HCT116 (cell line): ENCODE measurements at regions not wholly inside any gene's neighbourhood (a gene's known extent, or its start where the extent isn't known, plus 50 kb on each side); places are given as distances from the start of the nearest gene placed in this dataset.

Experiments used
- ATAC-seq: fragments of 200-7000 bp; cut with Tn5 transposase; 2 replicates; pipeline ENCODE4 v1.9.1; 2020; ENCODE audit warnings: mild to moderate bottlenecking, moderate library complexity
- BruUV-seq: library from RNA; stranded (reverse); fragments of 400-500 nt; replicated peaks from 2 replicates; lab custom pipeline; 2021; lab: Mats Ljungman, UMichigan
- CTCF ChIA-PET: fragments of 300-600 bp; sonication (Branson Sonifier 250); formaldehyde crosslinking; loops from one replicate; lab custom pipeline; 2021; ENCODE audit warnings: antibody characterized with exemption; lab: Charles Lee
- POLR2A ChIA-PET: fragments of 300-600, 350-600 bp; sonication (Branson Sonifier 250); formaldehyde crosslinking; loops from one replicate; lab custom pipeline; 2021; ENCODE audit warnings: antibody characterized with exemption; lab: Charles Lee
- RAD21 ChIA-PET, 2 experiments: fragments of 300-600 bp; sonication (Branson Sonifier 250); formaldehyde crosslinking; loops; one replicate each; lab custom pipeline; 2023; ENCODE audit warnings: low total read pairs in 2 of 2; ENCODE audit not compliant: uncharacterized antibody in 2 of 2, unreplicated experiment in 2 of 2, low non-redundant PET in 1 of 2; lab: Charles Lee
- DNase-seq: peaks from one replicate; pipeline ENCODE4 v3.0.0-alpha.2; 2010; ENCODE audit warnings: low read depth, low spot score
- H2AFZ ChIP-seq: fragments of 200-600 bp; shearing (Covaris generic), sonication (generic); 2 replicates; pipeline ENCODE4 v1.6.1; 2017; ENCODE audit warnings: low read depth, mixed run types, mixed read lengths, antibody characterized with exemption, low read length; ENCODE audit not compliant: poor library complexity, severe bottlenecking
- H3K27ac ChIP-seq: 2 replicates; pipeline ENCODE4 v1.5.1; 2012; ENCODE audit warnings: low read depth, low read length
- H3K27me3 ChIP-seq: fragments of 200-600 bp; sonication (generic); 2 replicates; pipeline ENCODE4 v1.6.1; 2016; ENCODE audit warnings: mixed run types, low read length, mixed read lengths; ENCODE audit not compliant: insufficient read depth
- H3K36me3 ChIP-seq, 2 experiments: fragments of 200-500 bp in 1 of 2; fragments of 200-600 bp in 1 of 2; sonication (Bioruptor generic) in 1 of 2; sonication (generic) in 1 of 2; 2 replicates each; pipeline versions ENCODE4 v1.5.1 to v1.6.1; 2014 to 2016; ENCODE audit warnings: low read length in 2 of 2, inconsistent platforms in 1 of 2, mixed read lengths in 1 of 2, mixed run types in 1 of 2; ENCODE audit not compliant: insufficient read depth in 2 of 2, control insufficient read depth in 1 of 2
- H3K4me1 ChIP-seq, 2 experiments: fragments of 200-600 bp in 1 of 2; sonication (generic) in 1 of 2; 2 replicates each; pipeline versions ENCODE4 v1.5.1 to v1.6.1; 2012 to 2017; ENCODE audit warnings: low read length in 2 of 2, inconsistent platforms in 1 of 2, mild to moderate bottlenecking in 1 of 2, mixed read lengths in 1 of 2, mixed run types in 1 of 2, moderate library complexity in 1 of 2; ENCODE audit not compliant: insufficient read depth in 2 of 2, control insufficient read depth in 1 of 2
- H3K4me2 ChIP-seq: fragments of 200-600 bp; sonication (generic); 2 replicates; pipeline ENCODE4 v1.6.1; 2017; ENCODE audit warnings: mixed run types, low read length, mixed read lengths
- H3K4me3 ChIP-seq, 2 experiments: fragments of 200-600 bp in 1 of 2; sonication (generic) in 1 of 2; replicated peaks in 1 of 2; 2 replicates each; pipeline ENCODE4 v1.5.1; 2011 to 2016; ENCODE audit warnings: low read length in 2 of 2, control low read depth in 1 of 2, low read depth in 1 of 2, mild to moderate bottlenecking in 1 of 2, mixed read lengths in 1 of 2, mixed run types in 1 of 2
- H3K79me2 ChIP-seq: fragments of 200-600 bp; sonication (generic); 2 replicates; pipeline ENCODE4 v1.6.1; 2017; ENCODE audit warnings: mild to moderate bottlenecking, mixed run types, low read length, moderate library complexity, mixed read lengths; ENCODE audit not compliant: insufficient read depth
- H3K9ac ChIP-seq: fragments of 200-600 bp; sonication (generic); 2 replicates; pipeline ENCODE4 v1.6.1; 2016; ENCODE audit warnings: low read length, mixed read lengths
- H3K9me2 ChIP-seq: fragments of 200-600 bp; sonication (generic), shearing (Covaris generic); 2 replicates; pipeline ENCODE4 v1.6.1; 2017; ENCODE audit warnings: mixed run types, mild to moderate bottlenecking, moderate library complexity; ENCODE audit not compliant: insufficient read depth
- H3K9me3 ChIP-seq, 2 experiments: fragments of 200-500 bp in 1 of 2; fragments of 200-600 bp in 1 of 2; sonication (Bioruptor generic) in 1 of 2; sonication (generic) in 1 of 2; 2 replicates each; pipeline ENCODE4 v1.6.1; 2014 to 2017; ENCODE audit warnings: low read length in 2 of 2, mixed read lengths in 2 of 2, inconsistent platforms in 1 of 2, low read depth in 1 of 2, mild to moderate bottlenecking in 1 of 2, mixed run types in 1 of 2, moderate library complexity in 1 of 2; ENCODE audit not compliant: control insufficient read depth in 1 of 2, insufficient read depth in 1 of 2
- H4K20me1 ChIP-seq: fragments of 200-600 bp; sonication (generic), shearing (Covaris generic); 2 replicates; pipeline ENCODE4 v1.6.1; 2017; ENCODE audit warnings: mixed run types, mild to moderate bottlenecking, moderate library complexity; ENCODE audit not compliant: insufficient read depth
- EZH2 ChIP-seq: fragments of 200-600 bp; sonication (generic); IDR thresholded peaks from 2 replicates; pipeline ENCODE4 v1.6.1; 2017; ENCODE audit warnings: antibody characterized with exemption, mixed run types
- EZH2phosphoT487 ChIP-seq: fragments of 200-600 bp; IDR thresholded peaks from 2 replicates; pipeline ENCODE4 v1.6.1; 2018; ENCODE audit warnings: antibody characterized with exemption, borderline replicate concordance
- JUND ChIP-seq: IDR thresholded peaks from 2 replicates; pipeline ENCODE4 v1.6.1; 2012
- RAD21 ChIP-seq: IDR thresholded peaks from 2 replicates; pipeline ENCODE4 v1.6.1; 2012; ENCODE audit warnings: low read depth, mild to moderate bottlenecking
- SRF ChIP-seq: IDR thresholded peaks from 2 replicates; pipeline ENCODE4 v1.6.1; 2012; ENCODE audit warnings: low read depth
- YY1 ChIP-seq: IDR thresholded peaks from 2 replicates; pipeline ENCODE4 v1.6.1; 2011; ENCODE audit warnings: low read length, low read depth, moderate library complexity, mild to moderate bottlenecking; ENCODE audit not compliant: insufficient replicate concordance; ENCODE audit errors: extremely low read depth
- ZNF274 ChIP-seq: fragments of 200-500 bp; sonication (Bioruptor generic); IDR thresholded peaks from 2 replicates; pipeline ENCODE4 v1.6.1; 2014; ENCODE audit warnings: mild to moderate bottlenecking, low read depth, low read length, inconsistent platforms
- intact Hi-C: fragments of 100-400 bp; cut with micrococcal nuclease; formaldehyde crosslinking; loops from 2 replicates; pipeline ENCODE4 v1.10.0; 2022
- TF ChIP-seq, protein P1 (sequence below): IDR thresholded peaks from 2 replicates; pipeline ENCODE4 v1.6.1; 2012
- TF ChIP-seq, protein P2 (sequence below): IDR thresholded peaks from 2 replicates; pipeline ENCODE4 v1.6.1; 2012; ENCODE audit warnings: low read depth
- TF ChIP-seq, protein P3 (sequence below), 3 experiments: fragments of 200-600 bp in 1 of 3; sonication (generic) in 1 of 3; IDR thresholded peaks in 2 of 3; conservative IDR thresholded peaks in 1 of 3; 2 replicates each; pipeline ENCODE4 v1.5.1; 2012 to 2017; ENCODE audit warnings: low read depth in 2 of 3, low read length in 2 of 3, antibody characterized with exemption in 1 of 3, borderline replicate concordance in 1 of 3, control low read depth in 1 of 3, mild to moderate bottlenecking in 1 of 3, mixed read lengths in 1 of 3, mixed run types in 1 of 3, moderate library complexity in 1 of 3; ENCODE audit not compliant: insufficient read depth in 1 of 3

DNA sequence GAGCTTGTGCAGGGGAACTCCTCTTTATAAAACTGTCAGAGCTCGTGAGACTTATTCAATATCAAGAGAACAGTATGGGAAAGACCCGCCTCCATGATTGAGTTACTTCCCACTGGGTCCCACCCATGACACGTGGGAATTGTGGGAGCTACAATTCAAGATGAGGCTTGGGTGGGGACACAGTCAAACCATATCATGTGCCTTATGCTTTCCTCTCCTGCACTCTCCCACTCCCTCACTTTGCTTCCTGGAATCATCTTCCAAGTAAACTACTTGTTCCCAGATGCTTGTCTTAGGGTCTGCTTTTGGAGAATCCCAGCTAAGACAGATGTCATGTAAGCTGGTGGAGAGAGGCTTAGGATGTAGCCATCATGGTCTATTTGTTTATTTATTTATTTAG is 271.2 kb downstream of the HAPSTR1 start:
- intact Hi-C loops = no loop called here
- TF ChIP-seq SRF (no peak), EZH2 (no peak), YY1 (no peak), JUND (no peak), ZNF274 (no peak), EZH2phosphoT487 (no peak), RAD21 (no peak)
- TF ChIP-seq, protein P1, sequence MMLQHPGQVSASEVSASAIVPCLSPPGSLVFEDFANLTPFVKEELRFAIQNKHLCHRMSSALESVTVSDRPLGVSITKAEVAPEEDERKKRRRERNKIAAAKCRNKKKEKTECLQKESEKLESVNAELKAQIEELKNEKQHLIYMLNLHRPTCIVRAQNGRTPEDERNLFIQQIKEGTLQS = no peak
- TF ChIP-seq, protein P2, sequence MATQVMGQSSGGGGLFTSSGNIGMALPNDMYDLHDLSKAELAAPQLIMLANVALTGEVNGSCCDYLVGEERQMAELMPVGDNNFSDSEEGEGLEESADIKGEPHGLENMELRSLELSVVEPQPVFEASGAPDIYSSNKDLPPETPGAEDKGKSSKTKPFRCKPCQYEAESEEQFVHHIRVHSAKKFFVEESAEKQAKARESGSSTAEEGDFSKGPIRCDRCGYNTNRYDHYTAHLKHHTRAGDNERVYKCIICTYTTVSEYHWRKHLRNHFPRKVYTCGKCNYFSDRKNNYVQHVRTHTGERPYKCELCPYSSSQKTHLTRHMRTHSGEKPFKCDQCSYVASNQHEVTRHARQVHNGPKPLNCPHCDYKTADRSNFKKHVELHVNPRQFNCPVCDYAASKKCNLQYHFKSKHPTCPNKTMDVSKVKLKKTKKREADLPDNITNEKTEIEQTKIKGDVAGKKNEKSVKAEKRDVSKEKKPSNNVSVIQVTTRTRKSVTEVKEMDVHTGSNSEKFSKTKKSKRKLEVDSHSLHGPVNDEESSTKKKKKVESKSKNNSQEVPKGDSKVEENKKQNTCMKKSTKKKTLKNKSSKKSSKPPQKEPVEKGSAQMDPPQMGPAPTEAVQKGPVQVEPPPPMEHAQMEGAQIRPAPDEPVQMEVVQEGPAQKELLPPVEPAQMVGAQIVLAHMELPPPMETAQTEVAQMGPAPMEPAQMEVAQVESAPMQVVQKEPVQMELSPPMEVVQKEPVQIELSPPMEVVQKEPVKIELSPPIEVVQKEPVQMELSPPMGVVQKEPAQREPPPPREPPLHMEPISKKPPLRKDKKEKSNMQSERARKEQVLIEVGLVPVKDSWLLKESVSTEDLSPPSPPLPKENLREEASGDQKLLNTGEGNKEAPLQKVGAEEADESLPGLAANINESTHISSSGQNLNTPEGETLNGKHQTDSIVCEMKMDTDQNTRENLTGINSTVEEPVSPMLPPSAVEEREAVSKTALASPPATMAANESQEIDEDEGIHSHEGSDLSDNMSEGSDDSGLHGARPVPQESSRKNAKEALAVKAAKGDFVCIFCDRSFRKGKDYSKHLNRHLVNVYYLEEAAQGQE = no peak
- TF ChIP-seq, protein P3, sequence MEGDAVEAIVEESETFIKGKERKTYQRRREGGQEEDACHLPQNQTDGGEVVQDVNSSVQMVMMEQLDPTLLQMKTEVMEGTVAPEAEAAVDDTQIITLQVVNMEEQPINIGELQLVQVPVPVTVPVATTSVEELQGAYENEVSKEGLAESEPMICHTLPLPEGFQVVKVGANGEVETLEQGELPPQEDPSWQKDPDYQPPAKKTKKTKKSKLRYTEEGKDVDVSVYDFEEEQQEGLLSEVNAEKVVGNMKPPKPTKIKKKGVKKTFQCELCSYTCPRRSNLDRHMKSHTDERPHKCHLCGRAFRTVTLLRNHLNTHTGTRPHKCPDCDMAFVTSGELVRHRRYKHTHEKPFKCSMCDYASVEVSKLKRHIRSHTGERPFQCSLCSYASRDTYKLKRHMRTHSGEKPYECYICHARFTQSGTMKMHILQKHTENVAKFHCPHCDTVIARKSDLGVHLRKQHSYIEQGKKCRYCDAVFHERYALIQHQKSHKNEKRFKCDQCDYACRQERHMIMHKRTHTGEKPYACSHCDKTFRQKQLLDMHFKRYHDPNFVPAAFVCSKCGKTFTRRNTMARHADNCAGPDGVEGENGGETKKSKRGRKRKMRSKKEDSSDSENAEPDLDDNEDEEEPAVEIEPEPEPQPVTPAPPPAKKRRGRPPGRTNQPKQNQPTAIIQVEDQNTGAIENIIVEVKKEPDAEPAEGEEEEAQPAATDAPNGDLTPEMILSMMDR (IDR thresholded peaks at IDR 0.05 in 2 of 3, conservative IDR thresholded peaks at IDR 0.05 in 1 of 3; ENCODE audit: borderline replicate concordance in 1 of 3, insufficient read depth in 1 of 3, low read depth in 2 of 3, low read length in 2 of 3) = no peak
- TF ChIP-seq, all 23 proteins: peak for 0
- Histone ChIP-seq H3K9ac (no peak overlapping the region), H3K9me2 (no peaks in the 10 kb centered on the region), H3K4me1 (no peaks in the 10 kb centered on the region), H3K27me3 (no peaks in the 10 kb centered on the region), H3K36me3 (no peaks in the 10 kb centered on the region), H3K9me3 (no peaks in the 10 kb centered on the region), H3K27ac (no peak overlapping the region), H3K4me3 (no peak overlapping the region), H4K20me1 (no peaks in the 10 kb centered on the region), H3K4me2 (no peak overlapping the region), H2AFZ (no peak overlapping the region), H3K79me2 (no peaks in the 10 kb centered on the region)
- RAD21 ChIA-PET = no interaction called here
- POLR2A ChIA-PET = no interaction called here
- CTCF ChIA-PET = no interaction called here
- DNase-seq (no peak), ATAC-seq (no peak)
- no TSS peak for BruUV-seq
